Epidermal melanocyte (primary cell): ENCODE measurements at regions not wholly inside any gene's neighbourhood (a gene's known extent, or its start where the extent isn't known, plus 50 kb on each side); places are given as distances from the start of the nearest gene placed in this dataset.

Experiments
- DNase-seq: peaks from one replicate; pipeline ENCODE4 v3.0.0; 2011; ENCODE audit warnings: low spot score; ENCODE audit not compliant: insufficient read length

DNA sequence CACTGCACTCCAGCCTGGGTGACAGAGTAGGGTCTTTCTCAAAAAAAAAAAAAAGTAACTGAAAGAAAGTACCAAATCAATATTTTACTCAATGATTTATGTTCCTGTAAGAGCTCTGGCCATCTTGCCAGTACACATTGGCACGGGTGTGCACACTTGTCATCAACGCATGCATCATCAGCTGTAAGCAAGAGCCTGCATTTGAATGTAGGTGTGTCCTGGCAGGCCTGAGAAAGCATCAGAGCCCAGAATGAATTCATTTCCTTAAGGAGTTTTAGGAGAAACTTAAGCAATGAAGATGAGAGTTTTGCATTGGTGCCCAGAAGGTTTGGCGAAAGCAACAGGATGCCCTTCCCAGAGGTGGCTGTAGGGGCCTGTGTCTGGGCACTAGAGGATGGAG, 88.5 kb upstream of the FZD10 start:
- no peak for DNase-seq

DNA sequence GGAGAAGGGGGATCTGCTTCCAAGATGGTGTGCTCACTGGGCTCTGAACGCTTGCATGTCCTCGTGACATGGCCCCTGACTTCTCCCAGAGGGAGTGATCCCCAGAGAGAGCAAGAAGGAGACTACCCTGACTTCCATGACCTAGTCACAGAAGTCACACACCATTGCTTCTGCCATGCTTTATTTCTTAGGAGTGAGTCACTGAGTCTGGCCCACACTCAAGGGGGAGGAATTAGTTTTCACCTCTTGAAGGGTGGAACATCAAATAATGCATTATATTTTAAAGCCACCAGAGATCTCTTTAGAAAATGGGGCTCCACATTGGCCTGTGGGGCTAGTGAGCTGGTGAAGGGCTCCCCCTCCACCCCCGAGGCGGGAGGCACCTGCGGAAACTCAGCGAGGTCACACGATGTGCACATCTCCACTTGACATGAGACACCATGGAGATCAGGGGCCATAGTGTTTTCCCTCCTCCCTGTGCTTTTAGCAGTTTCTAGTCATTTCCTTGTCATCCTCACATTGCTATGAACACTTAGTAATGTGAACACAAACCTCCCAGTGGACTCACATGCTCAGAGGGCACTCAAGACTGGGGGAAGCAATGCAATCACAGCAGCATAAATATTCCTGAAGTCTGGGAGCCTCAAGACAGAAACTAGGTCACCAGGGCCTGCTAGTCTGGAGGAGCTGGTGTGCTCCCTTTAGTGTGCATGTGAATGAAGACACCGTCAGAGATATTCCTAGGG, 87.4 kb upstream of the FZD10 start:
- no peak for DNase-seq

DNA sequence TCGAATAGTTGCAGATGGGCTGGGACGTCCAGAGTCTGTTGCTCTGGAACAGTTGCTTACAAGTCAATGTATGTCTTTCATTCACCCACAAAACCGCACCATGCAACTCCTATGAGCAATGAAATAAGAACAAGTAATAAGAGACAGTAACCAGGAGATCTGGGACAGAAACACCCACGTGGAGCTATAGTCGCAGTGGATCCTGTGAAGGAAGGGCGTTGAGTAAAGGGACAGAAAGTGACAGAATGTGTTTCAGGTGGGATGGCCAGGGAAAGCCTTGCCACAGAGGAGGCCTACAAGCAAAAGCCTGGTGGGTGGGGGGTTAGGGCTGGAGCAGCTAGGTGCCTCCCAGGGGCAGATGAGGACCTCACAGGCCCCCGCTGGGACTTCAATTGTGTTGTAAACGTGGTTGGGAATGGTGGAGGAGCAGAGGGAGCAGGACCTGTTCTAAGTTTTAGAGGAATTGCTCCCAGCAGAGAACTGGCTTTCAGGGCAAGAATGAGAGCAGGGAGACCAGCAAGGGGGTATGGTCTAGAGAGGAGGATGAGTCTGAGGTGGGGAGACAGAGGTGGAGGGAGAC, 86.7 kb upstream of the FZD10 start:
- no peak for DNase-seq

DNA sequence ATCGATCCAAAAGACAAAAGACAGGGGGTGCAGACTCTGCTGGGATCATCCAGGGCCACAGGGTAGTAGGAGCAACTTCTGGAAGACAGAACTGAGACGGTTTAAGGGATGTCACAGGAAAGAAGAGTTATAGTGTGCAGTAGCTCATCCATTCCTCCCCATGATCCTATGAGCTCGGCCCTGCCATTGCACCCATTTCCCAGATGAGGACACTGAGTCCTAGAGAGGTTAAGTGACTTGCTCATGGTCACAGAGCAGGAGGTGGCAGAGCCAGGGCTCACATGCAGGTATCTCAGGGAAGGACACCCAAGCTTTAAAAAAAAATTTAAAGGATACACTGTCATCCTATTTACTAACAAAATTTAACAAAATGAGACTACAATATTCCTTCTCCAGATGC, 86.1 kb upstream of the FZD10 start:
- DNase-seq, result no peak

- DNase-seq, result no peak
Observed at GRCh38 chr12:130076752-130077151, 85.5 kb upstream of the FZD10 start.

GRCh38 chr12:130078852-130079251, 83.4 kb upstream of the FZD10 start:
- DNase-seq, result no peak

GRCh38 chr12:130079279-130079678, 83.0 kb upstream of the FZD10 start:
- DNase-seq, result no peak

DNA sequence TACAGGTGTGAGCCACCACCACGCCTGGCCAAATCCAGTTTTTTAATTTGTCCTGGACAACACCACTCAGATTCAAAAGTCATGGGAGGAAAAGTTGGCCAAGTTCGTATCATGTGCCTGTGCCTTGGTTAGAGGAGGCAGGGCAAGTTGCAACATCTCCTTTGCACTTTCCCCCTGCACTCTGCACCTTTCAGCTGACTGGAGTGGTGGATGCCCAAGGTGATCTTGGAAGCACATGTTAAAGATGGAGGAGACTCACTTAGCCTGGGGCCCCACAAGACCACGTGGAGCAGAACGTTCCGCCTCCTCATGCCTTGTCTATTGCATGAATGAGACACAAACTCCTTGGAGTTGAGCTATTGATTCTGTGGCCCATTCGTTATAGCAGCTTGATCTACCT, 82.1 kb upstream of the FZD10 start:
- no peak for DNase-seq

- no peak for DNase-seq
Observed at GRCh38 chr12:130081117-130081805, 81.0 kb upstream of the FZD10 start.

GRCh38 chr12:130083002-130083401, 79.3 kb upstream of the FZD10 start:
- DNase-seq, result no peak

DNA sequence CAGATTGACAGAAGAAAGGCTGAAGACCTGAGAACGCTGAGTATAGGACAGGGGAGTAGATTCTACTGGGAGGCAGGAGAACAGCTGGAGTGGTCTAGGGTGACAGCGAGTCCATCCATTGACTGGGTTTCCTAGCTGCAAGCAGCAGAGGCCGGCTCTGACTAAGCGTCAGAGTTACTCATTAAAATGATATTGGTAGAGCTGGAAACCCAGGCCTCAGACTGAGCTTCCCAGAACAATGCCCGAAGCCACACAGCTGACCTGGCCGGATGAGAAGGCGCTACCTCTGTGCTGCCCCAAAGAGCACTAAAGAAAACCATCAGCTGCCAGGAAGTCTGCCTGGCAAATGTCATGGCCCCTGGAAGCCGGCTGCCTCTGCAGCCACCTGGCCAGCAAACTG, 78.5 kb upstream of the FZD10 start:
- no peak for DNase-seq

GRCh38 chr12:130084359-130084758, 77.9 kb upstream of the FZD10 start:
- no peak for DNase-seq

GRCh38 chr12:130086248-130086647, 76.0 kb upstream of the FZD10 start:
- DNase-seq, result no peak

GRCh38 chr12:130086797-130087196, 75.5 kb upstream of the FZD10 start:
- DNase-seq, result no peak

DNA sequence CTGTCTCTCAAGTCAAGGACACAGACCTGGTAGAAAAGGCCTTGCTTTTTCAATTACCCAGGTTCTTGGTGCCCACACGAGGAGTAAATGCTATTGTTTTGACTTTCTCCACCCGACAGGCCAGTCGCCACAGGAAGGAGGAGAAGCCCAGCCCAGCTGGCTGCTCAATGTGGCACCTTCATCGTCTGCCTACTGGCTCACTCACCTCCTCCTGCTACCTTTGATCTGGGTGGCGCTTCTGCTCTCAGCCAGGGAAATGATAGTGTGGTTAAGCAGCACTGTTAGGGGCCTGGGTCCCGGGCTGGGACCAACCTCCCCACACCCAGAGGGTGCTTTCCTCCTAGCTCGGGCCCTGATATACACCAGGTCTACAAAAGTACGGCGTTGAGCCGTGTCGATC, 75.0 kb upstream of the FZD10 start:
- no peak for DNase-seq

DNA sequence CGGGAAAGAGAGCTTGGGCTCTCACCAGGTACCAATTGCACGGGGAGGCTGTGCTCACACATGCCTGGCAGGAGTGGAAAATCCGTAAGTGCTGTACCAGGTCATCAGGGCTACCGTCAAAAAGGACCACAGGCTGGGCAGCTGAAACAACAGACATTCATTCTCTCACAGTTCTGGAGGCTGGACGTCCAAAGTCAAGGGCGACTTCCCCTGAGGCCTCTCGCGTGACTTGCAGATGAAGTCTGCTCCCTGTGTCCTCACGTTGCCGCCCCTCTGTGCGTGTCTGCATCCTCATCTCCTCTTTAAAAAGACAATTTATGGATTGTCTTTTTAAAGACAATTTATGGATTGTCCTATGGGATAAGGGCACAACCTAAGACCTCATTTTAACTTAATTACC, 73.8 kb upstream of the FZD10 start:
- no peak for DNase-seq

GRCh38 chr12:130090542-130090941, 71.7 kb upstream of the FZD10 start:
- DNase-seq, result no peak

GRCh38 chr12:130093380-130093779, 68.9 kb upstream of the FZD10 start:
- no peak for DNase-seq

- no peak for DNase-seq
Observed at GRCh38 chr12:130097342-130097741, 64.9 kb upstream of the FZD10 start.

- no peak for DNase-seq
Observed at GRCh38 chr12:130097798-130098255, 64.4 kb upstream of the FZD10 start.

- DNase-seq, result no peak
Observed at GRCh38 chr12:130098301-130099005, 63.8 kb upstream of the FZD10 start.
